RWPE1 (cell line): ENCODE measurements at regions not wholly inside any gene's neighbourhood (a gene's known extent, or its start where the extent isn't known, plus 50 kb on each side); places are given as distances from the start of the nearest gene placed in this dataset.

Experiments
- CTCF ChIA-PET: fragments of 350-600 bp; sonication (Branson Sonifier 250); formaldehyde crosslinking; extraction: SDS; loops from one replicate; lab custom pipeline; 2021; lab: Yijun Ruan, JAX
- POLR2A ChIA-PET: fragments of 400-600 bp; formaldehyde crosslinking; extraction: SDS; loops from one replicate; lab custom pipeline; 2020; ENCODE audit warnings: antibody characterized with exemption; ENCODE audit not compliant: low non-redundant PET; lab: Yijun Ruan, JAX
- DNase-seq: peaks from one replicate; pipeline ENCODE4 v3.0.0; 2012; ENCODE audit warnings: low spot score
- H3K27ac ChIP-seq: fragments of 450-650 bp; 2 replicates; pipeline ENCODE4 v1.5.1; 2017
- TF ChIP-seq, protein P1 (sequence below): fragments of 450-650 bp; conservative IDR thresholded peaks from 2 replicates; pipeline ENCODE4 v1.5.1; 2017; ENCODE audit warnings: low read depth, mild to moderate bottlenecking

DNA sequence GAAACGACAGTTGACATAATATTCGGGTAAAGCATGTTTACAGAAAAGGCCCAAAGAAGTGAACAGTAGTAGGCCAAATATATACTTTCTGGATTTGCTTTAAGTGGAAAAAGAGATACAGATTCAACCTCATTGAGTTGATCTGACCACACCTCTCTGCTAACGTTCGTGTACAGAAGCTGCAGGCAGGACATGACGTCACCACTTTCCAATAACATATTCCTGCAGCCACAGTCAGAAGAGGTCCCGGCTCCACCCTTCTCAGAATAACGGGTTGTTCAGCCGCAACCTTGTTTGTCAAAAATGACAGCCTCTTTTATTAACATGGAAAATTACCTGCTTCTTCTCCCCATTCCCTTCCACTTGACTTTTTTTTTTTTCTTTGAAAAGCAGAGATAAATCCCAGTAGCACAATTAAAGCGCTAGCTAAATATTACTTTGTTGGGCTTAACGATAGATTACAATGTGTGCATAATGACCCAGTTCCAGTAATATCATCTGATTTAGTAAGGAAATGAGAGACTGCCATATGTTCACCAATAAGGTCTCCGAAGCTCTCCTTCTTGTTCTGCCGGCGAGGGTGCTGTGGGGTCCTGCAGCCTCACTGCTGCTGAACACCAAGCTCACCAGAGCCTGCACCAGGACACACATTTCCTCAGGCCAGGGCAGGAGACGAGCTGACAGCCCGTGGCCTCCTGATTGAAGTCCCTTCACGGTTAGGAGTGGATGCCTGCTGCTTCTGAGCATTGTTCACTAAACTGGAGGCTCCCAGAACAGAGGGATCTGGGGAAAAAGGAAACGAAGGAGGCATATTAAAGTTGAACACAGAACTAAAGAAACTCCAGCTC, 451.0 kb upstream of the SALL3 start:
- ChIA-PET CTCF (no interaction called here), POLR2A (no interaction called here)
- no peak overlapping the region for H3K27ac ChIP-seq
- no peak for DNase-seq
- TF ChIP-seq, protein P1, sequence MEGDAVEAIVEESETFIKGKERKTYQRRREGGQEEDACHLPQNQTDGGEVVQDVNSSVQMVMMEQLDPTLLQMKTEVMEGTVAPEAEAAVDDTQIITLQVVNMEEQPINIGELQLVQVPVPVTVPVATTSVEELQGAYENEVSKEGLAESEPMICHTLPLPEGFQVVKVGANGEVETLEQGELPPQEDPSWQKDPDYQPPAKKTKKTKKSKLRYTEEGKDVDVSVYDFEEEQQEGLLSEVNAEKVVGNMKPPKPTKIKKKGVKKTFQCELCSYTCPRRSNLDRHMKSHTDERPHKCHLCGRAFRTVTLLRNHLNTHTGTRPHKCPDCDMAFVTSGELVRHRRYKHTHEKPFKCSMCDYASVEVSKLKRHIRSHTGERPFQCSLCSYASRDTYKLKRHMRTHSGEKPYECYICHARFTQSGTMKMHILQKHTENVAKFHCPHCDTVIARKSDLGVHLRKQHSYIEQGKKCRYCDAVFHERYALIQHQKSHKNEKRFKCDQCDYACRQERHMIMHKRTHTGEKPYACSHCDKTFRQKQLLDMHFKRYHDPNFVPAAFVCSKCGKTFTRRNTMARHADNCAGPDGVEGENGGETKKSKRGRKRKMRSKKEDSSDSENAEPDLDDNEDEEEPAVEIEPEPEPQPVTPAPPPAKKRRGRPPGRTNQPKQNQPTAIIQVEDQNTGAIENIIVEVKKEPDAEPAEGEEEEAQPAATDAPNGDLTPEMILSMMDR = no peak

- ChIA-PET CTCF (no interaction called here), POLR2A (no interaction called here)
- DNase-seq = no peak
- no peak overlapping the region for H3K27ac ChIP-seq
- TF ChIP-seq, protein P1 = no peak
These were observed 448.0 kb upstream of the SALL3 start for GRCh38 chr18:78531637-78532036.

DNA sequence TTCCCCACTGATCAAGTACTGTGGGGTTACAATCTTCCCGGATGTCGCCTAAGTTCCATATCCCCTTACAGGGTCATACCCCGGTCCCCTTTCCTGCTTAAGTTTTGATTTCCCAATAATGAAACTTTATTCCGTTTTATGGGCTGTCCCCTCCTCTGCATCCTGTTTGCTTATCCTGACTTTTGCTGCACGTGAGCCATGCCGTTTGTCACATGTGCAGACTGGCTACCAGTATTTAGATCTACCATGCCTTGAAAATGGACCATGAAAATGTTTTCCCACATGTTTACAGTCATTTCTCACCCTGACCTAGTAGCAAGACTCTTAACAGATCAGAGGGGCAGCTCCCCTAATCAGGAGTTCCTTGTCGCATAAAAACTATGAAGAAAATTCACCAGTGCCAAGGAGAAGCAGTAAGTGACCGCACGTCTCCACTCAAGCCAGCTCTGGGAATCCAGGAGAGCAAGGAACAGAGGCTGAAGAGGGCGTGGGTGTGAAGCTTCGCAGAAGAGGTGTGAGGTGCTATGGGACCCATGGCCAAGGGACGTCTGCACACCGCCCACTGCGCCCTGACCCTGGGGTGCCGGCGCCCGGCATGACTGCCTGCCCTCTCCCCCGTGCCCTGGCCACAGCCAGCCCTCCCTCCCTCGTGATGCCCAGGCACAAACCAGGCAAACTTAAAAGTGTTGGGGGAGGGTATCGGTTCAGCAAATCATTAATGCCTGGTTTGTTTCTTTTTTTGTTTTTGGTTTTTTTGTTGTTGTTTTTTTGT, 440.8 kb upstream of the SALL3 start:
- DNase-seq = no peak
- CTCF ChIA-PET = no interaction called here
- POLR2A ChIA-PET = no interaction called here
- H3K27ac ChIP-seq = peak overlapping the region; percentile 82
- TF ChIP-seq, protein P1 = no peak

- H3K27ac ChIP-seq = peak overlapping the region; percentile 82
- ChIA-PET POLR2A (no interaction called here), CTCF (no interaction called here)
- TF ChIP-seq, protein P1 = no peak
- no peak for DNase-seq
These were observed 438.7 kb upstream of the SALL3 start for GRCh38 chr18:78540636-78541529.

DNA sequence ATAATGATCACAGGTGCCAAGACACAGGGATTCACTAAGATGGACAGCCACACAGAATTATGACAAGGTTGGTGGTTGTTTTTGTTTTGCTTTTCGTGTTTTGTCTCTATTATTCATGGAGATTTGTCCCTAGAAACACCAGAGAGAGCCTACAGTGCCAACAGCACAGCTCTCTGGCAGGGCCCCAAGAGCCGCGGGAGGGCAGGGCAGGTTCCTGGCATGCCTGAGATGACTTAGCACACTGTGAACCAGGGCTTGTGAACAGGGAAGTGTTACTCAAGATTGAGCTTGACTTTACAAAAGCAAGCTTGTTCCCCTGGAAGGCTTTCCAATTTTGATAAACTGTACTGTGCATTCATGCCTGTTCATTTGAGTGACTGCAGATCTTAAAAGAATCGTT, 437.4 kb upstream of the SALL3 start:
- TF ChIP-seq, protein P1 = no peak
- H3K27ac ChIP-seq = peak overlapping the region; percentile 75
- DNase-seq = peak; percentile 59
- POLR2A ChIA-PET = no interaction called here
- CTCF ChIA-PET = no interaction called here
